ENCODE measurements at regions not wholly inside any gene's neighbourhood (a gene's known extent, or its start where the extent isn't known, plus 50 kb on each side); places are given as distances from the start of the nearest gene placed in this dataset.

DNA sequence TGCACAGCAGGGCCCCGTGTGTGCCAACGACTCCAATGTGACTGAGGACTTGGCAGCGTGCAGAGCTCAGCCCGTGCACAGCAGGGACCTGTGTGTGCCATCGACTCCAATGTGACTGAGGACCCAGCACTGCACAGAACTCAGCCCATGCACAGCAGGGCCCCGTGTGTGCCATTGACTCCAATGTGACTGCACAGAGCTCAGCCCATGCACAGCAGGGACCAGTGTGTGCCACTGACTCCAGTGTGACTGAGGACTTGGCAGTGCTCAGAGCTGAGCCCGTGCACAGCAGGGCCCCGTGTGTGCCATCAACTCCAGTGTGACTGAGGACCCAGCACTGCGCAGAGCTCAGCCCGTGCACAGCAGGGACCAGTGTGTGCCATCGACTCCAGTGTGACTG, 347.8 kb upstream of the B3GAT1 start:
- no peak for DNase-seq

DNA sequence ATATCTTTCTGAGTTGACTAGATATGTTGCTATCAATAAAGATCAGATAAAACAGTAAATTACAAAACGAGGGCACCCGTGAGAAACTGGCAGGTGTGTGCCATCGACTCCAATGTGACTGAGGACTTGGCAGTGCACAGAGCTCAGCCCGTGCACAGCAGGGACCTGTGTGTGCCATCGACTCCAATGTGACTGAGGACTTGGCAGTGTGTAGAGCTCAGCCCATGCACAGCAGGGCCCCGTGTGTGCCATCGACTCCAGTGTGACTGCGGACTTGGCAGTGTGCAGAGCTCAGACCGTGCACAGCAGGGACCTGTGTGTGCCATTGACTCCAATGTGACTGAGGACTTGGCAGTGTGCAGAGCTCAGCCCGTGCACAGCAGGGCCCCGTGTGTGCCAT, 347.2 kb upstream of the B3GAT1 start:
- no peak for DNase-seq

DNA sequence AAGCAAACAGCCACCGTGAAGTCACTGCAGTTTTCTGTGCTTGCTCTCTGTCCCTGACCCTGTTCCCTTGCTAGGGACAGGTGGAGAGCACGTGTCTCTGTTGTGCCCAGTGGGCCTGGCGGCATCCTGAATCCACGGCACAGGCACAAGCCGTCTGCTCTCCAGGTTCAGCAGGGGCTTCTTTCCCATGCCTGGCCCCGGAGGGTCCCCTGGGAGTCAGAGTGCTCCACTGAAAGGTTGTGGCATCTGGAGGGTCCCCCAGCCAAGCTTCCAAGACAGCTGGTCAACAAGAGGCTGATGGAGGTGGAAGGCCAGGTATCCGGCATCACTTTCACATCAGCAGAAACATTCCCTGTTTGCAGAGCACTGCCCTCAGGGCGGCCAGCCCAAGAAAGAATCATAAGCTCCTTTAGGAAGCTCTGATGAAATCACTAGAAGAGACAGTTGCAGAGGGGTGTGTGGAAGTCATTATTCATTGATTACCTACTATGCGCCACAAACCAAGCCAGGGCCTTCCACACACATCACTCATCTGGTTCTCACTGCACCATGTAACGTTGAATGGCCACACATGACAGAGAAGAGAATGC, 346.4 kb upstream of the B3GAT1 start:
- DNase-seq, result no peak

DNA sequence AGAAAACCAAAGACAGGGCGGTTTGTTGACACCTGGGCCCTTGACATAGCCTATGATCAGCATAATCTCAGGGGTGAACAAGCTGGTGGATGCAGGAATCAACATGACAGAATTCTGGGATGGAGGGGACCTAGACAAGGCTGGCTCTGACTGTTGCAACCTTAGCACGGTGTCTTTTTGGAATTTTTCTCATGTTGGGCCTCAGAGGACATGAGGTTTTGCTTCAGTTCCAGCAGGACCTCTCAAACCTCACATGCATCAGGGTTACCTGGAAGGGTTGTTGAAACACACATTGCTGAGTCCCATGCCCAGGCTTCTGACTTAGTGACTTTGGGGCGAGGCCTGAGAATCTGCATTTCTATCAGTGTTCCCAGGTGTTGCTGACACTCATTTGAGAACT, 345.6 kb upstream of the B3GAT1 start:
- DNase-seq, result no peak

DNA sequence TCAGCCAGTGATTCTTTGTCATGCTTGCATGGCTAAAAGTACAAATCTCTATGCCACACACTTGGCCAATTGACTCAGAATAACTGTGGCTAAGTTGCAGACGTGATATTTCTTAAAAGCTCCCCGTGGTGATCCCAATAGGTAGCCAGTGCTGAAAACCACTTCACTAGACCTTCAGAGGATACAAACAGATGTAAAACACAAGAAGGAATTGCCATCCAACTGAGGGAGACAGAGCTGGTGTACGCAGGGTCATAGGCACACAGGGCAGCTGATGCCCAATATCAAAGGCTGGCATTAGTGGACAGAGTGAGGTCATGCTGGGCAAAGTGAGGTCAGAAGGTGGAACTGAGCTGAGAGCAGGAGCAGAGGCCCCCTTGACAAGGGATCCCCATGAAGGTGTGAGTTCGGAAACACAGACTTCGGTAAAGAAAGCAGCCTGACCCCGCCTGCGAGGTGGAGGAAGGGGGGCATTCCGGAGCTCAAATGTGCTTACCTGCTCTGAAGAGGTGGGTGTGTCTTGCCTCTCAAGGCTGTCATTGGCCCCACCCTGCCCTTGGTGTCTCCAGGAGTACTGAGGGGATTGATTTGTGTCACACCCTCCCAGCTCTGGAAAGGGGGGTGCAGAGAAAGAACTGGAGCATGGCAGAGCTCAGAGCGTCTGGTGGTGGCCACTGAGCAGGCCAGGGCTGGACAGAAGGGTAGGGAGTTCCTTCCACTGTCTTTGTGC, 344.9 kb upstream of the B3GAT1 start:
- no peak for DNase-seq

DNA sequence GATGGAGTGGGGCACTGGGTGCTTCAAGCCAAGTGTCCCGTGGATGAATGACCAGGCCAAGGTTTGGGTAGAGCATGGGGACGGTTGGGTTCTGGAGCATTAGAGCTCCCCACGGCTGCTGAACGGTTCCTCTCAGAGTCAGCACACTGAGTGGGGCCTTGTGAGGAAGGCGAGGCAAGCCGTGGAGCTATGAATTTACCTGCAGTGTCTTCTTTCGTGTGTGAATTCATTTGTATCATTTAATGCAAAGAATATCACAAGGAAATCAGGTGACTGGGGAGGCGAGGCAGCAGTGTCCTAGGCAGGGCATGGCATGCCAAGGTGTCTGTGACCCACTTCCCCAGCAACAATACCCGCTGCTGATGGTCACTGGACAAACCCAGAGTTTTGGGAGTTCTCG, 343.5 kb upstream of the B3GAT1 start:
- DNase-seq, result no peak

DNA sequence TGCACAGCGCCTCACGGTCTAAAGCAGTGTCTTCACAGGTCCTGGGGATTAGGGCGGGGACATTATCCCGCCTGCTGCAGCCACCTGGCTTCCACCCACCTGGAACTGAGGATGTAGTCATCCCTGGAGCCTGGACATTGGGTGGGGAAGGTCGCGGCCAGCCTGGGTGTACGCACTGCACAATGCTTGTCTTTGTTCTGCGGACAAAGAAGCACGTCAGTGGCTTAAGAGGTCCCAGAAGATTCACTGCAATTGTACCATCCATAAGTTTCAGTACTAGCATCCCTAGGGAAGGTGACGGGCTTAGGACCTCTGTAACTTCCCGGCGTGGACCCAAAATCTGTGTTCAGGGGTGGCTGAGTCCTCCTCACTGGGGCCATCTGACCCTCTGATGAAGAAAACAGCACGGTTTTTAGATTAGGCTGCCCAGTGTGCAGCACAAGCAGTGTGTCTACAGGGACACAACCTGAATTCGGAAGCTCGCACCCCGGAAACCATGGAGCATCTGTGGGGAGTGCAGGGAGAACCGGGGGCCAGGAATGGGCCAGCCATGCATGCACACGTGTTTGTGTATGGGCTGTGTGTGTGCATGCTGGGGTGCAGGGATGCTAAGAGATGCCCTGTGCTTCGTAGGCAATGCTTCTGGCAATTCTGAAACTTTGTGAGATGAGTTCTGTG, 342.6 kb upstream of the B3GAT1 start:
- no peak for DNase-seq

DNA sequence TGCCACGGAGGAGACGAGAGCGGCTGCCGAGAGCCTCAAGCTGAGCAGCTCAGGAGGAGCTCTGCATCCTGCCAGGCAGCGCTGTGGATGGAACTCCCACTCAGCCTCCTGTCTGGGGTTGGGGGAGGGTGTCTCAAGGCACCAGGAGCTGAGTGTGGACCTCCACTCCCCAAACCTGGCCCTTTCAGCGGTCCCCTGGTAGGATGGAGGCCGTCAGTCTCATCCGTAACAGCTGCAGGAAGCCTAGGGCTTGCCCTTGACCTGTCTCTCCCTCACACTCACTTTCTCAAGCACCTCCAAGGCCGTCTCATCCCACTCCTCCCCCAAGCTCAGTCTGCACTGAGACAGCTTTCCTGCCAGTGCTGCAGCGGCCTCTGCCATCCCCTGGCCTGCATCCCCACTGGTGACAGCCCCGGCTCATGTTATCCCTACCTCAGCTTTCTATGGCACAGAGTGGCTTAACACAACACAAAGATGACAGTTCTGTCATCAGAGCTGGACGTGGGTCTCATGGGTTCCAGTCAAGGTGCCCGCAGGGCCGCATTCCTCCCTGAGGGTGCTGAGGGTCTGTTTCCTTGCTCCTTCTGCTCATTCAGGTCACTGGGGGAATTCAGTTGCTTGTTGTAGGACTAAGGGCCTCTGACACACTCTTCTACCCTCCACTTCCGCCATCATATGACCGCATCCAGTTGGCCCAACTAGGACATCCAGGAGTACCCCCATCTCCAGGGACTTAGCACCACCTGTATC, 341.9 kb upstream of the B3GAT1 start:
- DNase-seq, result no peak

DNA sequence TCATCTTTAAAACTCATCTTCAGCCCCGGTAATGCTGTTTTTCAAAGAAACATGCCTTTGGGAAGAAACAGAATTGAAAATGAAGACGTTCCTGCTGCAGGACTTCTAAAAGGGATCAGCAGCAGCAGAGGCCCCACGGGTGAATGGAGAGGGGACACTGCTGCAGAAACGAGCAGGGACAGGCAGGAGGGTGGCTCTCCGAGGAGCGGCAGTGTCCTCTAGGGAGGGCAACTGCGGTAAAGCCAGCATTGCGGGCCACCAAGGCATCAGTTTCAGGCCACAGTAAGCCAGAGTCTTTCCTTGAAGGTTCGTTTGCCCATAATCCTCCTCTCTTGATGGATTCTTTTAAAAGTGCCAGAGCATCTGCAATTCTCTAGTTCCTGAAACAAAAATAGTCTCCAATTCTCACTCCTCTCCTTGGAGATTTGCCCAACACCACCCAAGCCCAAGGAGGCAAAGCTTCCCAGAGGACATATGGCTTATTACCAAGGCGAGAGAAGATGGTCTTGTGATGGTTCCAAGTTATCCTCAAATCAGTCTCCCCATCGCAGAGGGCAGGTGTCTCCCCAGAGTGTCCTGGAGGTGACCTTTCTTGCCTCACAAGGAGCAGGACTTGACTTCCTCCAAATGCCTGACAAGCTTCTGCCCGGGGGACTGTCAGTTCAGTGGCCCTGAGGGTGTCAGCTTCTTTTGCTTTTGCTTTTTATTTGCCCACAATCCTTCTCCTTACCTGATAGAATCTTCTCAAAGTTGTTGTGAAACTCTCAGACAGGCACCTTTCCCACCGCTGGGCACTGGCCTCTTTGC, 341.1 kb upstream of the B3GAT1 start:
- DNase-seq, result no peak

DNA sequence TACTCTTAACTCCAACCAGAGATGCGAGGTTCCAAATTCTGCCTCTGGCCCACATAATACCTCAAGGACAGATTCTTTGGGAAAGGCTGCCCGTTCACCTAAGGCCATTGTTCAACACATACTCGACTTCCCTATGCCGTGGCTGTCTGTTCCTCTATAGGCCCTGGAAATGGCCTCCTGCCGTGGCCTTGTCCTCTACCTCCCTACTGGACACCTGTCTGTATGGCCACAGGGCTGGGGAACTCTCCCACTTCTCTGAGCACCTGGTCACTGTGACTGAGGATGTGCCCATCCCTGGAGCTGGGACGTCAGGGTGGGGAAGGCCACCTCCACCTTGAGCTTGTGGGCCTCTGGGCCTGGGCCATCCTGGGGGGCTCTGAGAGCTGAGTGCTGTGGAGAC, 340.5 kb upstream of the B3GAT1 start:
- no peak for DNase-seq

DNA sequence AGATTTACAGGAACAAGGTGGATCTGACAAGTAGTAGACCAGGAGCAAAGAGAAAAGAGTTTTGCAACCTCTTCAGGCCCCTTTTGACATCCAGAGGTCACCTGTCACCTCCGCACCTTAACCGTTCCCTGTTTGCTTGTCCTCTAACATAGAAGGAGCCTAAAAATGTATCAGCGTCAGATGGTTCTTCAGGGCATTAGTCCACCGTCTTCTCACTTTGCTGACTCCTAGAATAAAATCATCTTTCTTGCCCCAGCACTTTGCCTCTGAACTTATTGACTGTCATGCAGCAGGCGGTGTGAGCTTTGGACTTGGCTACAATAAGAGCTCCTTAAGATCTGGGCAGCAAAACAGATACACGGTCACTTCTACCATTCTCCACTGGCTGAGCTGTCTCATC, 339.7 kb upstream of the B3GAT1 start:
- no peak for DNase-seq

DNA sequence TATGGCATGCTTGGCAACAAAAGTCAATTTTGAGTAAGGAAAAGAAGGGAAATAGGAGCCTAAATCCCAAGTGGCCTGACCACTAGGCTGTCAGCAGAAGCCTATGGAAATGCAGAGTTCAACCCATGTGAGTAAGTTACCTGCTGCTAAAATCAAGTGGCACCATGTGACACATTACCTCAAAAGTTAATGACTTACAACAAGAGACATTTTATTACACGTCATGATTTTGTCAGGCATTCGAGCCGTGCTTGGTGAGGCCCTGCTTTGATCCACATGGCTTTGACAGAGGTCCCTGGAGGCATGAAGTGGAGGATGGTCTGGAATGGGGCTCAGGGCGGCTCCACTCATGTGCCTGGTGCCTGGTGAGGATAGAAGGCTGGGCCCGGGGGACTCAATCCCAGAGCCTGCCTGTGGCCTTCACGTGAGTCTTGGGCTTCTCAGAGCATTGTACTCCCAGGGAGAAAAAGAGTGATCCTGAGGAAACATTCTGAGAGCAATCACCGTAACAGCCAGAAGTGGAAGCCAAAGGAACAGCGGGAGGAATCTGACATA, 339.1 kb upstream of the B3GAT1 start:
- no peak for DNase-seq

DNA sequence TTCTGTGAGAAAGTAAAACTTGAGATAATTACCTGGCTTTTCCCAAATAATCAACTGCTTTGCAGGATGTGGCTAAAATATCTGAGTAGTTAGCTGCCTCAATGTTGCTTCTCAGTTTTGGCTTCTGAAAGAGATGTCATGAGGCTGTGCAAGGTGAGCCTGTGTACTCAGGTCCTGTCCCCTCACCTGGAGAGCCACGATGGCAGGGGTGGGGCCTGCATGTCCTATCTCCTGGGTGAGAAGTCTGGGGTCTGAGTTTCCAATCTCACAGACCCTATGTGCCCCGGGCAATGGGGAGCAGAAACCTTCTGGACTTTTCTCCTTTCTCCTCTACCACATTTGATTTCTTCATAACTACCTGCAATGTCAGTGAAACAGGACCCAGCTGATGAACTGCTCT, 338.6 kb upstream of the B3GAT1 start:
- DNase-seq, result no peak

DNA sequence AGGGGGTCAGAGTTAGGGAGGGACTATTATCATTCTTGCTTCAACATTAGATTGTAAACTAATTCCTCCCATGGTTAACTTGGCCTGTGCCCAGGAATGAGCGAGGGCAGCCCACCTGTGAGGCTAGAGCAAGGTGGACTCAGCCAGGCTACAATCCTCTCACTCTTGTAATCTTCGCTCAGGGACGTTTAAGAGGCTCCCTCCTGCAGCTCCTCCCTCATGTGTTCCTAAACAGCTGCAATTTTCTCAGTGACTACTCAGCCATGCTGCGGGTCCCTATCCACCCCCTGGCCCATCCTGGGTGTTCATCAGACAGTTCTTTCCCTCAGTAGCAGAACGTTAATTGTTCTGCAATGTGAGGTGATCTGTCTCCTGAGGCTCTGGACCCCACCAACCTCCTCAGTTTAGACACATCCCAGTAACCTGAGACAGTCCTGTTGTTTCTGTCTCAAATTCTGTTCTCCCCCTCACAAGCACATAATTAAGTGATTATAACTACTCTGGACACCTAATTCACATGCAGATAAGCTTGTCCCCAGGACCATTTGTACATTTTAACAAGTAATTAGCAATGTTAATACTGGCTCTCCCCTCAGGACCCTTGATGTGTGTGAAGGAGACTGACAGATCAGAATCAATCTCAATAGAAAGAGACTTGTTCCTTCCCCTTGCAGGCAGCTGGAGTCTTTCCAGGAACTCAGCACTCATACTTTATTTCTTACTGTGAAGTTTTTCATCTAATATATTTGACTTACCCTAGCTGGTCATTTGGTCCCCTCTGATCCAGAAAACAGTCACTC, 337.2 kb upstream of the B3GAT1 start:
- no peak for DNase-seq

DNA sequence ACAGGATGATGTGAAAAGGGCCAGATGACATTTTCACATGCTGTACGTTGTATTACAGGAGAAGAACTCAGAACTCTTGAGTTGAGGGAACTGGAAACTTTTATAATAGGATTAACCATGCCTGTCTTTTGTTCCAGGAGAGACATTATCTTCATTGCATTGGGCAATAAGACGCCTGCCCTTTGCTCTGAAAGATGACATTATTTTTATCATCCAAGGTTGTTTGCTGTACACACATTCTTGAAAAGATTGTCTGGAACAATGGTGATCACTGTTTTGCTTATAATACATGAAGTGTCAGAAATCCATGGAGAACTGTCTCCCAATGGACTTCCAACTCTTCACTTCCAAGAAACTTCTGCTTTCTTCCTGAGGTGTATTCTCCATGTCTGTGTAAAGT, 334.6 kb upstream of the B3GAT1 start:
- no peak for DNase-seq

DNA sequence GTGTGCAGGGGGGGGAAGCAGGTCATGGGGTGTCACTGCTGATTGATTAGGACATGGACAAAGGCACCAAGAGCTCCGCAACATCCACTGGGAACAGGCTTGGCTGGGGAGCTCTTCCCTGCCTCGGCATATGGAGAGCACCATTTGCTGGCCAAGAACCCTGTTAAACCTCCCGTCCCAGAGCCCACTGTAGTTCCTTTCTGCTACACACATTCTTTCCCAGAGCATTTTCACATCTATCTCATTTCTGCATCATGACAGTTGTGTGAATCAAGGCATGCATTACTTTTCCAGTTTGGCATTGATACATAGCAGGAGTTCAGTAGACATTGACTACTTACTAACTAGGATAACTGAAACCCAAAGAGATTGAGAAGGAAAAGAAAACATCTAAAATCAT, 333.4 kb upstream of the B3GAT1 start:
- no peak for DNase-seq

DNA sequence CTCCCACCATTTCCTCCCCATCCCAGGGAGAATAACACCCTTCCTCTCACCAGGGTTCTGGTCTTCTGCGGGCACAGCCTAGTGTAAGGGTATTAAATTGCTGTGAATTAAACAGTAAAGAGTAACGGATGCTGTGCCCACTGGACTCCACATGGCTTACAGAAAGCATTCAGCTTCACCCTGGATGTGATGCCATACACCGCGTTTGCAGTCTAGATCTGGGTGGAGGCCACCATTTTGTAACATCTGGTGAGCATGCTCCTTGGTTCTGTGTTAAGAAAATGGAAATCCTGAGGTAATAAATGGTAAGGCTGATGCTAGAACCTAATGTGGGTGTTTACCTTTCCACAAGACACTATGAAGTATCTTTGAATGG, 331.8 kb upstream of the B3GAT1 start:
- DNase-seq, result no peak

DNA sequence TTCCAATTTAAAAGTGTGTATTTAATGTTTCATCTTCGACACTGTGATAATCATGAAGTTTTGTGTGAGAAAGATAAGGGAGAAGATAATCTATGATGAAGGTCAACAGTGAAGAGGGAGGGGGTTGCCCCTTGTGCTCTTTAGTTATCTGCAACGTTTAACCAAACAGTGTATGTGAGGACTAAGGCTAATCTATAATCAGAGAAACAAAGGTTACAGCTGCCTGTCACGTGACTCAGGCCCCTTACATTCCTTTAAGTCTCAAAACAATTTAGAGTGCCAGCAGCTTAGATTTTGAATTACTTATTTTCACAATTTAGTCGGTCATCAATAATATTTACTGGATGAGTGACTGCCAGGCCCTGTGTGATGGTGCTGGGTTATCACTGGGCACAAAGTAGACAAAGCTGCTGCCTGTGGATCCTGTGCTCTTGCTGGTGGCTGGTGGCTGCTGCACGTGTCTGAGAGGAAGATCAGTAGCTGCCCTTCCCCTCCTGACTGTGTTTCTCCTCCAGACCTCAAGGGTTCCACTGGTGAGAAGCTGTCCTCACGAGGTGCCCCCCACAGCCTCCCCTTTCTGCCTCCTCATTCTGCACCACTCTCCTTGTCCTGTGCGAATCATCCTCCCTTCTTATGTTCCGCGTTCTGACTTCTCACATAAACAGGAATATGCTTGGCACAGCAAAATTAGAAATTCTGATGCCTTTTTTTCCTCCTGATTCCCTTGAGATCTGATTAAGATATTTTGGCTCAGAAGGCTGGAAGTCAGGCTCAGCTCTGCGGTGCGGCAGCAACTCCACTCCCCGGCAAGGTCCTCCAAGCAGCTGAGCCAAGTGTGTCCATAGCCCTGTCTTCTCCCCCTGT, 331.1 kb upstream of the B3GAT1 start:
- DNase-seq, result no peak

DNA sequence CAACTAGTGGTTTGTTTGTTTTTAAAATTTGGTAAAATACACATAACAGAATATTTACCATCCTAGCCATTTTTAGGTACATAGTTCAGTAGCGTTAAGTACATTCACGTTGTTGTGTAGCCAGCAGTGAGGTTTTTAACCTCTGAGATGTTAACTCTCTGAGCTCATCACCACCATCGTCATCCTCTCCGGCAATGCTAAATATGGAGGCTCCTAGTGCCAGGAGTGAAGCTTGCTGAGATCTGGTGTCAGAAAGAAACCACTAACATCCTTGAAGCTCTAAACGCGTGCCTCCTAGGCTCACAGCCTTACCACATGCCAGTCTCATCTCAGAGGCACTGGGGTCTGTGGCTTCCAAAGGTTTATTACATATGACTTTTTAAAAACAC, 330.2 kb upstream of the B3GAT1 start:
- DNase-seq, result no peak

DNA sequence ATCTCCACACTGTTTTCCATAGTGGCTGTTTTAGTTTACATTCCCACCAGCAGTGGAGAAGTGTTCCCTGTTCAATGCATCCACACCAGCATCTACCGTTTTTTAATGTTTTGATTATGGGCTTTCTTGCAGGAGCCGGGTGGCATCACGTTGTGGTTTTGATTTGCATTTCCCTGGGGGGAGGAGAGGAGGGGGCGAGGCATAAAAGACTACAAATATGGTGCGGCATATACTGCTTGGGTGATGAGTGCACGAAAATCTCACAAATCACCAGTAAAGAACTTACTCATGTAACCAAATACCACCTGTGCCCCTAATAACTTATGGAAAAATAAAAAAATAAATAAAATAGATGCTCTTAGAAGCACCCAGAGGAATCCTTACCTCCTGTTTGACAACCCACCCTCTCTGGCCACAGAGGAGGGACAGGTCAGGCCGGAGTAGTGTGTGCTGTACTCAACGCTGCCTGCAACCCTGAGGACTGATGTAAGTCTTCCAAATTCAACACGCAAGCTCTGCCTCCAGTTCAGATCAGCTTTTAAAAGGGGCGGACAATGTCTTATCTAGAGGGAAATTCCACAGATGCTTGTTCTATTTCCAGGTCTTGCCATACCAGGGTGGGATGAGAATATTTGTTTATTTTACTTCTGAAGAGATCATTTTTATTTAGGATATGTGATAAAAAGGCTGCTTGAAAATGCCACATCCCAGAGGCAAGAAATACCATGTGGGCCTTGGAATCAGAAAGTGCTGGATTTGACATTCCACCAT, 329.6 kb upstream of the B3GAT1 start:
- no peak for DNase-seq

Data from NCI-H774 (cell line).